ENCODE measurements at regions not wholly inside any gene's neighbourhood (a gene's known extent, or its start where the extent isn't known, plus 50 kb on each side); places are given as distances from the start of the nearest gene placed in this dataset.
A peak's percentile ranks its signal among the peaks of the same experiment; 100 is the strongest.

GRCh38 chr6:96742702-96743101 is 94.6 kb downstream of the GPR63 start:
- no peak for TF ChIP-seq BHLHE40 (IDR thresholded peaks at IDR 0.05; ENCODE audit: borderline replicate concordance)
- no peak for TF ChIP-seq FOXM1 (IDR thresholded peaks at IDR 0.05; ENCODE audit: borderline replicate concordance)
- TF ChIP-seq ELF4 (IDR thresholded peaks at IDR 0.05): no peak
- no peak for TF ChIP-seq SUZ12 (IDR thresholded peaks at IDR 0.05)
- no peak for TF ChIP-seq HDGF (IDR thresholded peaks at IDR 0.05; ENCODE audit: borderline replicate concordance)
- TF ChIP-seq, protein P1, sequence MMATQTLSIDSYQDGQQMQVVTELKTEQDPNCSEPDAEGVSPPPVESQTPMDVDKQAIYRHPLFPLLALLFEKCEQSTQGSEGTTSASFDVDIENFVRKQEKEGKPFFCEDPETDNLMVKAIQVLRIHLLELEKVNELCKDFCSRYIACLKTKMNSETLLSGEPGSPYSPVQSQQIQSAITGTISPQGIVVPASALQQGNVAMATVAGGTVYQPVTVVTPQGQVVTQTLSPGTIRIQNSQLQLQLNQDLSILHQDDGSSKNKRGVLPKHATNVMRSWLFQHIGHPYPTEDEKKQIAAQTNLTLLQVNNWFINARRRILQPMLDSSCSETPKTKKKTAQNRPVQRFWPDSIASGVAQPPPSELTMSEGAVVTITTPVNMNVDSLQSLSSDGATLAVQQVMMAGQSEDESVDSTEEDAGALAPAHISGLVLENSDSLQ (IDR thresholded peaks at IDR 0.05): 0 out of 2 replicates have a peak, but pooled peaks have one; percentile 15
- TF ChIP-seq SP1 (IDR thresholded peaks at IDR 0.05): no peak
- no peak for TF ChIP-seq FOXA1 (IDR thresholded peaks at IDR 0.05)
- no peak for TF ChIP-seq FOXK2 (IDR thresholded peaks at IDR 0.05)
- no peak for TF ChIP-seq ZNF384 (IDR thresholded peaks at IDR 0.05)
- TF ChIP-seq TARDBP (IDR thresholded peaks at IDR 0.05): no peak
- no peak for TF ChIP-seq NFRKB (IDR thresholded peaks at IDR 0.05)
- no peak for TF ChIP-seq LEF1 (IDR thresholded peaks at IDR 0.05; ENCODE audit: borderline replicate concordance)

Measured in HEK293T (cell line).